SK-N-SH (cell line): ENCODE measurements at regions not wholly inside any gene's neighbourhood (a gene's known extent, or its start where the extent isn't known, plus 50 kb on each side); places are given as distances from the start of the nearest gene placed in this dataset.

Experiments
- CTCF ChIA-PET: fragments of 300-600, 350-600 bp; formaldehyde crosslinking; extraction: SDS; loops from one replicate; lab custom pipeline; 2021; lab: Yijun Ruan, JAX
- POLR2A ChIA-PET: fragments of 350-600 bp; sonication (Branson Sonifier 250); formaldehyde crosslinking; extraction: SDS; loops from one replicate; lab custom pipeline; 2020; ENCODE audit warnings: antibody characterized with exemption, inconsistent platforms; lab: Yijun Ruan, JAX
- DNase-seq: peaks from one replicate; pipeline ENCODE4 v3.0.0; 2012
- H2AFZ ChIP-seq: fragments of 200-600 bp; sonication (generic); 2 replicates; pipeline ENCODE4 v1.8.1; 2016; ENCODE audit warnings: antibody characterized with exemption, mild to moderate bottlenecking, low read depth
- H3F3A ChIP-seq: fragments of 200-600 bp; sonication (generic); replicated peaks from 2 replicates; pipeline ENCODE3; 2016; ENCODE audit warnings: antibody characterized with exemption, mild to moderate bottlenecking; ENCODE audit not compliant: insufficient read depth
- H3K27ac ChIP-seq, 2 experiments: fragments of 200-500 bp in 1 of 2; fragments of 200-600 bp in 1 of 2; sonication (Bioruptor generic) in 1 of 2; sonication (generic), shearing (Covaris generic) in 1 of 2; 2 replicates each; pipeline versions ENCODE4 v1.5.1 to v1.6.1; 2014 to 2016; ENCODE audit warnings: low read depth in 2 of 2, inconsistent platforms in 1 of 2, low read length in 1 of 2, mild to moderate bottlenecking in 1 of 2, mixed read lengths in 1 of 2
- H3K27me3 ChIP-seq: fragments of 200-600 bp; sonication (generic), shearing (Covaris generic); 2 replicates; pipeline ENCODE4 v1.6.1; 2016; ENCODE audit warnings: mixed run types; ENCODE audit not compliant: insufficient read depth
- H3K36me3 ChIP-seq, 2 experiments: fragments of 200-500 bp in 1 of 2; fragments of 200-600 bp in 1 of 2; sonication (Bioruptor generic) in 1 of 2; sonication (generic) in 1 of 2; replicated peaks in 1 of 2; 2 replicates each; pipeline versions ENCODE3 to v1.5.1; 2014 to 2016; ENCODE audit warnings: low read length in 1 of 2, mild to moderate bottlenecking in 1 of 2; ENCODE audit not compliant: insufficient read depth in 2 of 2, control insufficient read depth in 1 of 2
- H3K4me1 ChIP-seq, 2 experiments: fragments of 200-500 bp in 1 of 2; fragments of 200-600 bp in 1 of 2; sonication (Bioruptor generic) in 1 of 2; sonication (generic), shearing (Covaris generic) in 1 of 2; 2 replicates each; pipeline versions ENCODE4 v1.5.1 to v1.6.1; 2014 to 2016; ENCODE audit warnings: low read depth in 1 of 2, low read length in 1 of 2, mixed run types in 1 of 2; ENCODE audit not compliant: insufficient read depth in 2 of 2, control insufficient read depth in 1 of 2
- H3K4me2 ChIP-seq: fragments of 200-600 bp; sonication (generic), shearing (Covaris generic); 2 replicates; pipeline ENCODE4 v1.6.1; 2017; ENCODE audit warnings: mixed run types
- H3K4me3 ChIP-seq, 2 experiments: fragments of 200-500 bp in 1 of 2; fragments of 200-600 bp in 1 of 2; sonication (Bioruptor generic) in 1 of 2; sonication (generic), shearing (Covaris generic) in 1 of 2; 2 replicates each; pipeline versions ENCODE4 v1.5.1 to v1.8.1; 2014 to 2016; ENCODE audit warnings: low read depth in 2 of 2, inconsistent platforms in 1 of 2, low read length in 1 of 2, mild to moderate bottlenecking in 1 of 2, mixed read lengths in 1 of 2, moderate library complexity in 1 of 2
- H3K79me2 ChIP-seq: fragments of 200-600 bp; sonication (generic); 2 replicates; pipeline ENCODE4 v1.8.1; 2017; ENCODE audit warnings: mild to moderate bottlenecking; ENCODE audit not compliant: insufficient read depth
- H3K9ac ChIP-seq: fragments of 200-600 bp; sonication (generic); 2 replicates; pipeline ENCODE4 v1.6.1; 2017; ENCODE audit warnings: mixed run types
- H3K9me2 ChIP-seq: fragments of 200-600 bp; sonication (generic); 2 replicates; pipeline ENCODE4 v1.6.1; 2017; ENCODE audit warnings: mixed run types
- H3K9me3 ChIP-seq: fragments of 200-600 bp; sonication (generic); 2 replicates; pipeline ENCODE4 v1.6.1; 2017; ENCODE audit warnings: mixed run types, mild to moderate bottlenecking, moderate library complexity
- H4K20me1 ChIP-seq: fragments of 200-600 bp; sonication (generic); 2 replicates; pipeline ENCODE4 v1.6.1; 2017; ENCODE audit warnings: mild to moderate bottlenecking, mixed run types; ENCODE audit not compliant: insufficient read depth
- CHD2 ChIP-seq: fragments of 150-350 bp; IDR thresholded peaks from 2 replicates; pipeline ENCODE4 v1.6.1; 2018; ENCODE audit warnings: low read length; ENCODE audit not compliant: partially characterized antibody
- CTCF ChIP-seq: fragments of 200-600 bp; sonication (generic); IDR thresholded peaks from 2 replicates; pipeline ENCODE4 v1.6.1; 2017; ENCODE audit warnings: antibody characterized with exemption, mild to moderate bottlenecking, moderate library complexity
- EP300 ChIP-seq, 2 experiments: IDR thresholded peaks; 2 replicates each; pipeline versions ENCODE4 v1.4.0 to v1.6.1; 2012; ENCODE audit warnings: borderline replicate concordance in 1 of 2, low read depth in 1 of 2, low read length in 1 of 2
- FOXM1 ChIP-seq: IDR thresholded peaks from 2 replicates; pipeline ENCODE4 v1.4.0; 2012; ENCODE audit warnings: low read depth, mild to moderate bottlenecking
- IRF3 ChIP-seq: fragments of 150-350 bp; IDR thresholded peaks from 2 replicates; pipeline ENCODE4 v1.6.1; 2016; ENCODE audit warnings: mild to moderate bottlenecking, low read depth, low read length
- JUND ChIP-seq: IDR thresholded peaks from 2 replicates; pipeline ENCODE4 v1.4.0; 2012
- MEF2A ChIP-seq: IDR thresholded peaks from 2 replicates; pipeline ENCODE4 v1.4.0; 2012; ENCODE audit warnings: low read depth, borderline replicate concordance
- MXI1 ChIP-seq: IDR thresholded peaks from 2 replicates; pipeline ENCODE4 v1.6.1; 2012; ENCODE audit warnings: mild to moderate bottlenecking, low read depth, low read length, improper control_type of control experiment
- NFIC ChIP-seq: IDR thresholded peaks from 2 replicates; pipeline ENCODE4 v1.4.0; 2012; ENCODE audit warnings: borderline replicate concordance
- NRF1 ChIP-seq: IDR thresholded peaks from 2 replicates; pipeline ENCODE4 v1.6.1; 2012; ENCODE audit warnings: low read depth, mild to moderate bottlenecking, low read length
- PBX3 ChIP-seq: IDR thresholded peaks from 2 replicates; pipeline ENCODE4; 2012
- POLR2AphosphoS5 ChIP-seq: IDR thresholded peaks from 2 replicates; pipeline ENCODE4 v1.6.1; 2012; ENCODE audit warnings: low read depth, low read length
- RAD21 ChIP-seq: IDR thresholded peaks from 2 replicates; pipeline ENCODE4 v1.6.1; 2012; ENCODE audit warnings: mild to moderate bottlenecking, low read length
- RFX5 ChIP-seq: IDR thresholded peaks from 2 replicates; pipeline ENCODE4 v1.6.1; 2012; ENCODE audit warnings: mild to moderate bottlenecking, improper control_type of control experiment, low read length
- SMC3 ChIP-seq: IDR thresholded peaks from 2 replicates; pipeline ENCODE4 v1.6.1; 2012; ENCODE audit warnings: low read depth, low read length, improper control_type of control experiment
- TAF1 ChIP-seq: IDR thresholded peaks from 2 replicates; pipeline ENCODE4 v1.6.1; 2012; ENCODE audit warnings: low read depth, mild to moderate bottlenecking, low read length, moderate library complexity, borderline replicate concordance
- TCF12 ChIP-seq: IDR thresholded peaks from 2 replicates; pipeline ENCODE4 v1.4.0; 2012
- TEAD4 ChIP-seq: IDR thresholded peaks from 2 replicates; pipeline ENCODE4 v1.4.0; 2012; ENCODE audit warnings: mild to moderate bottlenecking, borderline replicate concordance; ENCODE audit not compliant: insufficient read depth
- ZBTB33 ChIP-seq: IDR thresholded peaks from 2 replicates; pipeline ENCODE4 v1.4.0; 2012; ENCODE audit warnings: low read depth, borderline replicate concordance
- WGBS: methylation state at CpG from one replicate; pipeline ENCODE4 v1.1.6; 2017; ENCODE audit warnings: low lambda C conversion rate; 5-methylcytosine and 5-hydroxymethylcytosine counted together

GRCh38 chr20:30285677-30286076 is 971.8 kb upstream of the DEFB115 start:
- no peaks in the 10 kb centered on the region for H4K20me1 ChIP-seq
- H3K27me3 ChIP-seq = no peaks in the 10 kb centered on the region
- peaks cover 0 to 11% of the 10 kb centered on the region in 2 experiments; a peak in 1 of 4 replicates for H3K4me1 ChIP-seq
- 87% methylated on average over 17 of the region's 17 CpGs for WGBS
- ChIA-PET POLR2A (no interaction called here), CTCF (no interaction called here)
- no peaks in the 10 kb centered on the region for H3K79me2 ChIP-seq
- no peaks in the 10 kb centered on the region for H3F3A ChIP-seq
- H3K9ac ChIP-seq = no peak overlapping the region
- H3K27ac ChIP-seq = no peak overlapping the region
- H3K9me2 ChIP-seq = no peaks in the 10 kb centered on the region
- H3K9me3 ChIP-seq = no peaks in the 10 kb centered on the region
- H3K36me3 ChIP-seq = no peaks in the 10 kb centered on the region
- H2AFZ ChIP-seq = no peak overlapping the region
- TF ChIP-seq NFIC = no peak
- no peak for TF ChIP-seq CTCF
- TF ChIP-seq NRF1 = no peak
- TF ChIP-seq SMC3 = no peak
- no peak for TF ChIP-seq ZBTB33
- TF ChIP-seq RAD21 = no peak
- TF ChIP-seq IRF3 = no peak
- no peak for TF ChIP-seq TAF1
- no peak for TF ChIP-seq TCF12
- no peak for TF ChIP-seq POLR2AphosphoS5
- TF ChIP-seq FOXM1 = no peak
- TF ChIP-seq JUND = no peak
- no peak for TF ChIP-seq TEAD4
- TF ChIP-seq MEF2A = no peak
- TF ChIP-seq PBX3 = no peak
- TF ChIP-seq MXI1 = no peak
- TF ChIP-seq CHD2 = no peak
- TF ChIP-seq EP300 (IDR thresholded peaks at IDR 0.05; ENCODE audit: borderline replicate concordance in 1 of 2, low read depth in 1 of 2, low read length in 1 of 2) = no peak
- TF ChIP-seq RFX5 = no peak
- H3K4me3 ChIP-seq = no peak overlapping the region
- H3K4me2 ChIP-seq = no peak overlapping the region
- DNase-seq = no peak
